Loucy (cell line): ENCODE measurements at regions not wholly inside any gene's neighbourhood (a gene's known extent, or its start where the extent isn't known, plus 50 kb on each side); places are given as distances from the start of the nearest gene placed in this dataset.

ENCODE experiments used
- H2AFZ ChIP-seq: fragments of 200-600 bp; sonication (generic); 2 replicates; pipeline ENCODE4 v1.6.0; 2016; ENCODE audit warnings: antibody characterized with exemption, mild to moderate bottlenecking, low read length, moderate library complexity
- H3F3A ChIP-seq: fragments of 200-600 bp; 2 replicates; pipeline ENCODE4 v1.6.0; 2016; ENCODE audit warnings: antibody characterized with exemption, low read depth, mild to moderate bottlenecking
- H3K27me3 ChIP-seq: fragments of 200-600 bp; sonication (generic); 2 replicates; pipeline ENCODE4 v1.6.1; 2014; ENCODE audit warnings: low read length, mild to moderate bottlenecking; ENCODE audit not compliant: insufficient read depth, poor library complexity, severe bottlenecking
- H3K36me3 ChIP-seq: fragments of 200-600 bp; sonication (generic); 2 replicates; pipeline ENCODE4 v1.6.1; 2016; ENCODE audit warnings: low read length; ENCODE audit not compliant: insufficient read depth
- H3K4me1 ChIP-seq: fragments of 200-600 bp; sonication (generic); 2 replicates; pipeline ENCODE4 v1.5.1; 2014; ENCODE audit warnings: low read length, mild to moderate bottlenecking; ENCODE audit not compliant: insufficient read depth, poor library complexity, severe bottlenecking
- H3K4me2 ChIP-seq: fragments of 200-600 bp; sonication (generic); 2 replicates; pipeline ENCODE4 v1.6.0; 2014; ENCODE audit warnings: antibody characterized with exemption, low read length, low read depth, mild to moderate bottlenecking; ENCODE audit not compliant: poor library complexity, severe bottlenecking
- H3K4me3 ChIP-seq: fragments of 200-600 bp; sonication (generic); 2 replicates; pipeline ENCODE4 v1.5.1; 2014; ENCODE audit warnings: low read length, mild to moderate bottlenecking, mixed read lengths; ENCODE audit not compliant: poor library complexity, severe bottlenecking
- H3K79me2 ChIP-seq: fragments of 200-600 bp; sonication (generic); 2 replicates; pipeline ENCODE4 v1.6.1; 2014; ENCODE audit warnings: low read length; ENCODE audit not compliant: insufficient read depth
- H3K9ac ChIP-seq: fragments of 200-600 bp; sonication (generic); 2 replicates; pipeline ENCODE4 v1.6.0; 2014; ENCODE audit warnings: mild to moderate bottlenecking, low read depth, low read length, moderate library complexity; ENCODE audit not compliant: poor library complexity, severe bottlenecking
- H3K9me2 ChIP-seq: fragments of 200-600 bp; sonication (generic); replicated peaks from 2 replicates; pipeline ENCODE4 v1.6.1; 2016; ENCODE audit warnings: low read depth, low read length, mixed read lengths
- H3K9me3 ChIP-seq: fragments of 200-600 bp; sonication (generic); 2 replicates; pipeline ENCODE4 v1.6.1; 2014; ENCODE audit warnings: mild to moderate bottlenecking, antibody characterized with exemption, low read length, low read depth; ENCODE audit not compliant: insufficient read depth
- H4K20me1 ChIP-seq: fragments of 200-600 bp; sonication (generic); 2 replicates; pipeline ENCODE4 v1.6.0; 2014; ENCODE audit warnings: antibody characterized with exemption, low read length, mild to moderate bottlenecking; ENCODE audit not compliant: insufficient read depth, poor library complexity, severe bottlenecking
- CTCF ChIP-seq: fragments of 200-600 bp; sonication (generic); conservative IDR thresholded peaks from 2 replicates; pipeline ENCODE4 v1.5.1; 2014; ENCODE audit warnings: mild to moderate bottlenecking, antibody characterized with exemption, low read length
- EZH2phosphoT487 ChIP-seq: fragments of 200-600 bp; IDR thresholded peaks from 2 replicates; pipeline ENCODE4 v1.6.1; 2018; ENCODE audit warnings: antibody characterized with exemption, mild to moderate bottlenecking, moderate library complexity, borderline replicate concordance

GRCh38 chr11:41920374-41920773 is 460.9 kb upstream of the LRRC4C start:
- no peaks in the 10 kb centered on the region for H3K36me3 ChIP-seq
- H3K4me1 ChIP-seq, result no peaks in the 10 kb centered on the region
- no peaks in the 10 kb centered on the region for H3F3A ChIP-seq
- no peaks in the 10 kb centered on the region for H3K9me2 ChIP-seq
- no peak overlapping the region for H3K4me3 ChIP-seq
- no peak for TF ChIP-seq EZH2phosphoT487
- no peak for TF ChIP-seq CTCF
- H3K9ac ChIP-seq, result no peak overlapping the region
- no peaks in the 10 kb centered on the region for H3K27me3 ChIP-seq
- H3K79me2 ChIP-seq, result no peaks in the 10 kb centered on the region
- H3K9me3 ChIP-seq, result no peaks in the 10 kb centered on the region
- no peaks in the 10 kb centered on the region for H4K20me1 ChIP-seq
- no peak overlapping the region for H2AFZ ChIP-seq
- no peak overlapping the region for H3K4me2 ChIP-seq

- Histone ChIP-seq H3K9me2 (no peaks in the 10 kb centered on the region), H3K4me1 (no peaks in the 10 kb centered on the region), H3F3A (no peaks in the 10 kb centered on the region), H3K9me3 (no peaks in the 10 kb centered on the region), H3K9ac (no peak overlapping the region), H3K79me2 (no peaks in the 10 kb centered on the region), H3K4me3 (no peak overlapping the region), H3K36me3 (no peaks in the 10 kb centered on the region), H3K27me3 (no peaks in the 10 kb centered on the region), H2AFZ (no peak overlapping the region), H4K20me1 (no peaks in the 10 kb centered on the region), H3K4me2 (no peak overlapping the region)
- TF ChIP-seq CTCF, result no peak
Observed at GRCh38 chr11:41921746-41922390, 462.4 kb upstream of the LRRC4C start.

GRCh38 chr11:41926339-41926738 is 466.9 kb upstream of the LRRC4C start:
- H3K79me2 ChIP-seq, result no peaks in the 10 kb centered on the region
- no peaks in the 10 kb centered on the region for H3F3A ChIP-seq
- H3K4me3 ChIP-seq, result no peak overlapping the region
- no peak for TF ChIP-seq CTCF
- no peak for TF ChIP-seq EZH2phosphoT487
- no peaks in the 10 kb centered on the region for H3K9me3 ChIP-seq
- no peaks in the 10 kb centered on the region for H4K20me1 ChIP-seq
- H3K9ac ChIP-seq, result no peak overlapping the region
- no peak overlapping the region for H2AFZ ChIP-seq
- H3K4me1 ChIP-seq, result no peaks in the 10 kb centered on the region
- H3K9me2 ChIP-seq, result no peaks in the 10 kb centered on the region
- H3K36me3 ChIP-seq, result no peaks in the 10 kb centered on the region
- no peaks in the 10 kb centered on the region for H3K27me3 ChIP-seq
- H3K4me2 ChIP-seq, result no peak overlapping the region
